Superior temporal gyrus (tissue), 1 donor: ENCODE measurements at regions not wholly inside any gene's neighbourhood (a gene's known extent, or its start where the extent isn't known, plus 50 kb on each side); places are given as distances from the start of the nearest gene placed in this dataset.
A peak's percentile ranks its signal among the peaks of the same experiment; 100 is the strongest.

ENCODE experiments used
- DNase-seq: peaks from one replicate; pipeline ENCODE4 v3.0.0-alpha.2; 2016; ENCODE audit errors: extremely low spot score

DNA sequence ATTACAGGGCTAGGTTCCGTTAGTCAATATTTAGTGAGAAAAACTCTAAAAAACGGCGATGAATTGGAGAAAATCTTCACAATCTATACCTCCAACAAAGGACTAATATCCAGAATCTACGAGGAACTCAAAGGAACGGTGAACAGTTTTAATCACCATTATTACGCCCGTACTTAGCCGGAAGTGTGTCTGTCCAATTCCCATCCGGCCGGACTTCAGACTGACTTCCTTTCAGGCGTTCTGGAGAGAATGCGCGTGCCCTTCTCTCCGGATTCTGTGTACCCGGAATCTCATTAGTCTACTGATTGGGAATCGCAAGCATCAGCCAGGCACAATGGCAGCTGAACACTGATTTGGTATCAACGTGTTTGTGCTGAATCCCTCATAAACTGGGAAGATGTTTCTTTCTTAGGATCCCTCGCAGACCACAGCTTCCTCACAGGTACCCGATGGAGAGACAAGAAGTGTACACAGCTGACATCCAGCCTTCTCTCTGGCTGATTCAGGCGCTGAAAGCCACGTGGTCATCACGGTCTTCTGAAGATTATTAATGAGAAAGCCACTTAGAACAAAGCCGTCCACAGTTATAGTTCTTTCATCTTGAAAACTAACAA, 239.9 kb downstream of the ZNF516 start:
- no peak for DNase-seq

DNA sequence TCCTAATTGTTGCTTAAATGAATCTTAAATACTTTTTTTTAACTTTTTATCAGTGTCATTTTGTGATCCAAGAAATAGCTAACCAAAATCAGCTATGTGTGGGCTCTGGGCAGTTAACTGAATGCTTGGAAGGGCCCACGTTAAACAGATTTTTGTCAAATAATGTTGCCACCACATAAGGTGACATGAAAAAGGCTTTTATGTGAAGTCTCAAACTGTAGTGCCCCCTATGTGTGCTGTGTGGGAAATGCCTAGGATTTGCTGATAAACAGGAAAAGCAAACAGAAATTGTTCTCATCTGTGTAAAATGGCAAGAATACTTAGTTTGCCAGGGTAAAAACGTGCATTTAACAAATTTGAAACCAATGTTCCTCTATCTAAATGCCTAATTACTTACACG, 242.2 kb downstream of the ZNF516 start:
- DNase-seq = peak; percentile 46

DNA sequence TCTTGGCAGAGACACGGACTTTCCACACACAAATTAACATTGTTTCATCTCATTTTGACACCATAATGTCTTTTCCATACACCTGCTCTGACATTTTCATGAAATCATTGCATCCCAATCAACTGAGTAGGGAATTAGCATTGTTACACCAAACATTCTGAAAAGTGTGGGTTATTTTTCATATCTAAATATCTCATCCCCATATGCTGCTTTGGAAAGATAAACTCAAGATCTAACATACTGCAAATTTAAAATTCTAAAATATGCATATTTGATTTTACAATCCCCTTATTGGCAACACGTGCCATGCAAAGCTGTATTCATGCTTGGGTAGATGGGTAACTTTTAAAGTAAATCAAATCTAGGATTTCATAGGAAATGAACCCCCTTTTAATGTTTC, 242.9 kb downstream of the ZNF516 start:
- DNase-seq = no peak

DNA sequence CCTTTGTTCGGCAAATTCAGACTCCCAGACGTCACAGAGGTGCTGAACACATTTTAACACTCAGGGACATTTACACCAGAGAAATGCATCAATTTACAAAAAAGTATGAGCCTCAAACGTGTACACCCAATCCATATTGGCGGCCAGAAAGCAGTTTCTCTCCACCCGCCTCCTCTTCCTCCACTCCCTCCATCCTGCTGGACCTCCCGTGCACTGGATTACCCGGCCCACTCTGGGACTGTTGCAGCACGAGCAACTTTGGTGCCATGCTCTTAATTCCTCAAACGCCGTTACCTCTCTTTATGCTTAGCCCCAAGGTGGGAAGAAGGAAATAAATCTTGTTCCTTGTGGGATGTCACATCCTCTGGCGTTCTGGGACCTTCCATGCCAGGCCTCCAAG, 243.4 kb downstream of the ZNF516 start:
- DNase-seq = no peak

DNA sequence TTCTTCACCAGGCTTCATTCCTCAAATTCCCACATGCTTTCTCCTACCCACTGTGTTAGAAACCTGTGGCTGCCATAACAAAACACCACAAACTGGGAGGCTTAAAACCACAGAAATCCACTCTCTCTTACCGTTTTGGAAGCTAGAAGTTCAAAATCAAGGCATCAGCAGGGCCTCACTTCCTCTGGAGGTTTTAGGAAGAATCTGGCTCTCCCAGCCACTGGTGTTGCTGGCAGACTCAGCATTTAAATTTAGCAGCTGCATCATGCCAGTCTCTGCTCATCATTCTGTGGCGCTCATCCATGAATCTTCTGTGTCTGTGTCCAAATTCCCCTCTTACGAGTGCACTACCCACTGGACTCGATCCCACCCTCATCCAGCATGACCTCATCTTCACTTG, 248.5 kb downstream of the ZNF516 start:
- DNase-seq = no peak

DNA sequence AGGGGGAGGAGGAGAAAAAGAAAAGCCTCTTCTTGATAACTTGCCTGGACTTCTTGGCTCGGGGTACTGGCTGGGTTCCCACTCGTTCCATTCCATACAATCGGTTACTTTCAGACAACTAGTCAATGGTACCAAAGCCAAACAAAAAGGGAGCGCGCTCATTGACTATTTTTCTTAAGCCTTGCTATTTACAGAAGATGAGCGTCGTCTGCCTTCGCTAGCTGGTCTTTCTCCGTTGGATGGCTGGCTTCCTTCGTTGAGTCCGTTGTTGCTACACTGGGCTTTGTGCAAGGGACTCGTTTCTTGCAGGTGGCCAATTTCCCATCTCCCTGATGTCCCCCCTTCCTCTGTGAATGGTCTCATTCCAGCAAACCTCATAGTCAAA, 260.4 kb downstream of the ZNF516 start:
- peak; percentile 50 for DNase-seq

DNA sequence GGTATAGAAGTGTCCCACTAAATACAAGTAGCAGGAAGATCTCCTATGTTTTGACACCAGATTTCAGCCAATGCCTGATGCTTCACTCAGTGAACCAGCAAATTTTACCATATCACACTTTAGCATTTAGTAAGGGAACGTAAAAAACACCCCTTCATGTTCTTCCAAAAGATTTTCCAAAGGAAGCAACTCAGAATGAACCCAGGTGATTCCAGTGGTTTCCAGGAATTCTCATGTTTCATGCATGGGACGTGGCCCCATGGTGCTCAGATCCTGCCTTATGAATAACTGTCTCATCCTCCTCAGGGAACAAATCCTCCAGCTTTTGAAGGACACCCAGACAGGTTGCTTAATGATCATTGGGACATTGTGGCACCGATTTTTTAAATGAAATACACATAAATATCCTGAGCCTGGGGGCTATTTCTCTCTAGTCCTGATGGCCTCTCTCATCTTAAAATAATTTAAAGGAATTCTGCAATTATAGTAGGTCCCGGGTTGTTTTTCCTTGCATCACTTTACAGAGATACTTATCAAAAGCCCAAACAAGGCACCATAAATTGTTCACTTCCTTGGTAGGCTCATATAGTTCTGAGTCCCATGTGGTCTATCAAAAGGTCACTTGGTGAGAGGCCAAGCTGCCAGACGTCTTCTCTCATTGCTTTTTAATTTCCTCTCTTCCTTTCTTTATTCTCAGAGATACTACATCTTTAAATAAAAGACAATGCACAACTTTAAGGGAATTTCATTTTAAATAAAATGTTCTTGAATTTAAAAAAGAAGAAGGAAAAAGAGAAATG, 261.0 kb downstream of the ZNF516 start:
- no peak for DNase-seq

DNA sequence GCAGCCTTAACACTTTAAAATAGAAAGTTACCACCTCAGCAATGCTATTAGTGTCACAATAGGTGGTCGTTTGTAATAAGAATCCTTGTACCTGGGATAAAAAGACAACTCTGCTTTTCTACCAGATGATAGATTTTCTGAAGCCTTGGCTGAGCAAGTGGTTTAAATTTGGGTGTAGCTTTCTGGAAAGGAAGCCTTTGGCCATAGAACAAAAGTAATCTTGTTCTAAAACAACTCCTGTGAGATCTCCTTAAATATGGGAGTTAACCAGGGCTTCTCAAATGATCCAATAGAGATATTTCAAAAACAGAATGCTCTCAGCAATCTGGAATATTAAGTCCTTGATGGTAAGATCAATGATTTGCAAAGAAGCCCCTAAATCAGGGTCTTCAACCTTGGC, 261.6 kb downstream of the ZNF516 start:
- DNase-seq = no peak

DNA sequence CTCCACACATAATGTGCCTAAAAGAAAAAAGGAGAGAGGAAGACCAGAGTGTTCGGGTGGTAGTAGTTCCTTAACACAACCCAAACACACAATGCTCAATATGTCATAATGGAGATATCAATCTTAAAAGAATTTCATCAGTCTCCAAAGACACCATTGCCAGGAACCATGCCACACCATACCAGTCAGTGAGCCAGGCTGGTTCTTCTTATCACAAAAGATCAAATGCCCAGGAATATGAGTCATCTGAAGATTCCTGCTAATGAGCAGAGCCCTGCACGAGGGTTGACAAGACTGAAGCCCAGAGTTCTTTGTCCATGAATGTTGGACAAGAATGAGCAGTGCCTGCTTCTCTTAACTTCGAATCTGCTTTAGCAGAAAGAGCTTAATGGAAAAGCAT, 262.3 kb downstream of the ZNF516 start:
- DNase-seq = no peak

DNA sequence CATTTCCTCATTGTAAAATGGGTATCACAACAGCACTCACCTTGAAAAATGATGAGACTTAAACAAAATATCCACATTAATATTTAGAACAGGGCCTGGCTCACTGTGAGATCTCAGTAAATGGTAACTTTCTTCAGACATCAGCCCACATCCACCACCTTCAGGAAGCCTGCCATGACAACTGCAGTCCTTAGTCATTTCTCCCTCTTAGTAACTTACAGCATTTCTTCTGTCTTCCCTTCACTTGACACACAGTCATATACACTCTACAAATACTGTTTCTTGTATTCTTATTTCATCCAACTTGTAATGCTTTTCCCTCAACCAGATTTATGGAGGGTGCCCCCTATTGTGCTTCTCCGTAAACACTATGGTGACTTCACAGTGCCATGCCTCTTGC, 263.0 kb downstream of the ZNF516 start:
- DNase-seq = no peak

DNA sequence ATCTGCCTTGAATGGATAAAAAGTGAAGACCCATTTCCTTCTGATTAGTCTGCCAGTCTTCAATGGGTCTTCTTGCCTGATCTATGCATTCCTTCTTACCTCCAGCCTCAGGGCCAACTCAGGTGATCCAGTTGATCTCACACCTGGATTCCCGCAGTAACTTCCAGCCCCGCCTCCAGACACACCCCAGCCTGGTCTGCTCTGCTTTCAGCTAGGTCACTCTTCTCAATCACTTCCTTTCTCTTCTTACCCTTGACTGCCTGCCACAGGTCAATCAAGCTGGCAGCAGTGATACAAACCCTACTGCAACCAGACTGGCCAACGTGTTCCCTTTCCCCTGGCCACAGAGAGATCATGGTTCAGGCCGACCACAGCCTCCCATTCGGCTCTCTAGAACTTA, 263.6 kb downstream of the ZNF516 start:
- no peak for DNase-seq

DNA sequence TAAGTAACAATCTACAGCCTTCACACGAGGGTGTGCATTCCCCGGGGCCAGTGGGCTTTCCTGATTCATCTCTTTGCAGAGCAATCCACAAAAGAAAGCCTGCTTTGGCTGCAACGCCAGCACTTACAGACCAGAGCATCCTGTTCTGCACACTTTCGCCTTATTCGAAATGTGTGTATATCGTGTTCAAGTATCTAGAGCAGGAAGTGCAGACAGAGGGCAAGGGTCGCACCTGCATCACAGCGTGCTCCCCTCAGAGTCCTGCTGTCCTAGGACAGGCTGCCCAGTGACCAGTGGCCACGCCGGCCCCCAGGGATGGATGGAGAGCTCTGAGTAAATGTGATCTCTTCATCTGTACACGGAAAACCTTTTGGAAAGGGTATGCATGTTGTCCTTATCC, 264.3 kb downstream of the ZNF516 start:
- no peak for DNase-seq

DNA sequence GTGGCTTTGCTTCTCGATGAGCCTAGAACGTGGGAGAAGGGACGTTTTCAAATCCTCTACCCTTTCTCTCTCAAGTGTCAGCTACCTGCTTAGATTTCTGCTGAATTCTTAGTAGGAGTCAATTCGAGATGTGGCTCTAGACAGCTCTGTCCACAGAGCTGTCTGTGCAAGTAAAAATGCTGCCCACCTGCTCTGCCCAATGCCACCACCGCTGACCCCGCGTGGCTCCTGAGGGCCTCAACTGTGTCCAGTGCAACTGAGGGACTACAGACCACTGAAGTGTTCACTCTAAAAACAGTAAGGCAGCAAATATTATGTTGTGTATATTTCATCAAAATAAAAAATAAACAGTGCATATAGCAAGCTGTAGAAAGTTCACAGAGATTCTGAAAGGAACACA, 266.3 kb downstream of the ZNF516 start:
- no peak for DNase-seq

DNA sequence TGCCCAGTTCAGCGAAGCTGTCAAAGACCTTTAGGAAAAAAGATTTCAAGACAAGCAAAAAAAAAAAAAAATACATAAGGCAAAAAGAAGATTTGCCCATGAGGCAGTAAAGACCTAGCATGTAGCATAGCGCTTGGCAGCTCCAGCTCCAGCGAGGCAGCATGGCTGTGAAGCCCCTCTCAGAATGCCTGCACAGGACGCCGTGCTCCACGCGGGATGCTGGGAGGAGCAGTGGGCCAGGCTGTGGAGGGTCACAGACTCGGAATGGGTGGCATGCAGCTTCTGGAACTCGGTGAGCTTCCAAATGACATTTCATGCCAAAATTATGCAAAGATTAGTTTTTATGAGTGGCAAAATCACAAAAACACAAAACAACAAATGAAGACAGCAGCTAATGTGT, 267.3 kb downstream of the ZNF516 start:
- DNase-seq = no peak

DNA sequence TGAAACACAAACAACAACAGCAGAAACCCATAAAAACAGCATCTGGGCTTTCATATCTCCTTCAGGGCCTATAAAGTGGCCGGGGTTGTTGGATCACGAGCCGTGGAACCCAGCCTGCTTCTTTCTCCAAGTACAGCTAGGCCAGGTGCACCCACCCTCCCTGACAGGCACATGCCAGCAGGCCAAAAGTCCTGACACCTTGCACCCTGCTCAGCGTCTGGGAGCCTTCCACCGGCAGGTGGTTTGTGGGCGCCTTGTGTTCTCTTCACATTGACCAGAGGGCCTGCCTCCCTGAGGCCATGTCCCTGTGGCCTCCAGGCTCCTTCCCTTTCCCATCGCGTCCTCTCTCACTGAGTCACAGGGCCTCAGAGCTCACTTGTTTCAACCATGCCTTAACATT, 271.6 kb downstream of the ZNF516 start:
- DNase-seq = no peak

DNA sequence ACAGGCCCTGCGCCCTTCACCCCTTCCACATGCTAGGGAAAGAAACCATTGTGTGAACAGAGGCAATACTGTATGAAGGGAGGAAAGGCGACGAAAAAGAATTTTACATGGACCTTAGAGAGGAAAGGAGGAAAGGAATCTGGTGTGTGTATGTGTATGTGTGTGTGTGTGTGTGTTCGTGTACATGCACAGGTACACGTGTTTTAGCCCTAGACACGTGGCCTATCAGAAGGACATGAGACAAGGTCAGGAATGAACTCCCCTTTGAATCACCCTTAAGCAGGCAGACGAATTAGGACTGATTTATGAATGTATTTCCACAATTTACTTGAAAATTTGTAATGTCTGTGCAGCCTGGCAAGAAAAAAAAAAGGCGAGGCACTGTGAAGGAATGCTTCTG, 276.0 kb downstream of the ZNF516 start:
- no peak for DNase-seq

DNA sequence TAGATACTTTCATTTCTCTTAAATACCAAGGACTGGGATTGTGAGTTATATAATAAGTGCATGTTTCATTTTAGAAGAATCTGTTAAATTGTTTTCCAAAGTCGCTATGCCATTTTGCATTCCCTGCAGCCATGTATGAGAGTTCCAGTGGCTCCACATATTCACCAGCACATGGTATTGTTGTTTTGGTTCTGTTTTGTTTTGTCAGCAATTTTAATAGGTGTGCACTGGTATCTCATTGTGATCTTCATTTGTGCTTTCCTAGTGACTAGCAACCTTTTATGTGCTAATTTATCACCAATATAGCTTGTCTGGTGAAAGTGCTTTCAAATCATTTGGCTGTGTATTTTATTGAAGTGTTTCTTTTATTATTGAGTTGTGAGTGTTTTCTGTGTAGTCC, 278.9 kb downstream of the ZNF516 start:
- DNase-seq = no peak

DNA sequence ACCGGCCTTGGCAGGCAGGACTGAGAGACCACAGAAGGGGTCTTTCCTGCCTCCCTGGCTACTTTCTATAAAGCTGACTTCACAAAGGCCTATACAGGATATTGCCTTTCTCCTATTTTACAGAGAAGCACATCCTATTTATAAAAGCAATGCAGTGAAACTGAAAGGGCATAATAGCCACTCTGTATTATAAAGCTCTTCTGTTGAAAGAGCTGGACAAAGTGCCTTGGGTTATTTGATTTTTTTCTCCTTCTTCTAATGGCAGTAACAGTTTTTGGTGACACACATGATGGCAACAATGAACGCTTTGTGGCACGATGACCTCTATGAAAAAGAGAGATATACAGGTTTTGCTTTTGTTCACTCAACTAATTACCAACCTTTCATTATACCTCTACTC, 281.1 kb downstream of the ZNF516 start:
- no peak for DNase-seq

DNA sequence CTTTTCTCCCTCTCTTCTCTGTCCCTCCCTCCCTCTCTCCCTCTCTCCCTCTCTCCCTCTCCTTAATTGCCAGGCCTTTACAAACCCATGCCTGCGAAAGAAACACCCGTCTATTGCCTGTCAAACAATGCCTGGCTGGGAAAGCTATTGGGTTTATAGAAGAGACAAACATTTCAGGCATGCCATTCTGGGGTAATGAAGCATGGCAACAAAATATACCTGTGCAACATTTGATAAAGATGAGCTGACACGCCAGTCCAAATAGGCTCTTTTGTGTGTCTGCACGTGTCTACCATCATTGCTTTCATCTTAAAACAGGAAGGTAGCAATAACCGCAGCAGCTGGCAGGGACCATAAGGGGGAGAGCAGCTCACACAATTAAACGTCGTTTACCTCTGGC, 282.1 kb downstream of the ZNF516 start:
- DNase-seq = no peak

DNA sequence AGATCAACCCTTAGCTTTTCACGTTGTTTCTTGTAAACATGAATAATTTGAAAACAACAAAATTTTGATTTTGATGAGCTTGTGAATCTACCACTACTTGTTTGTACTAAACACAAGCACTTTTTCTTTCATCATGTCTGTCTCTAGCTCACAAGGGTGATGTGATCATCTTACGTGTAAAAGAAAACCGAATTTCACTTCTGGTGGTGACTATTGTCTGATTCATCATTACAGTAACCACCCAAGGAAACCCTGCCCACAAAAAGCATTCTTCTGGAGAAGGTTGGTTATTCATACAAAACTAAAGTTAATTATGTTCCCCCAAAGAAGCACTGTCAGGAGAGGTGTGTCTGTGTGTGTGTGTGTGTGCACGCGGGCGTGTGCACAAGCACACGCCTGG, 285.4 kb downstream of the ZNF516 start:
- no peak for DNase-seq

DNA sequence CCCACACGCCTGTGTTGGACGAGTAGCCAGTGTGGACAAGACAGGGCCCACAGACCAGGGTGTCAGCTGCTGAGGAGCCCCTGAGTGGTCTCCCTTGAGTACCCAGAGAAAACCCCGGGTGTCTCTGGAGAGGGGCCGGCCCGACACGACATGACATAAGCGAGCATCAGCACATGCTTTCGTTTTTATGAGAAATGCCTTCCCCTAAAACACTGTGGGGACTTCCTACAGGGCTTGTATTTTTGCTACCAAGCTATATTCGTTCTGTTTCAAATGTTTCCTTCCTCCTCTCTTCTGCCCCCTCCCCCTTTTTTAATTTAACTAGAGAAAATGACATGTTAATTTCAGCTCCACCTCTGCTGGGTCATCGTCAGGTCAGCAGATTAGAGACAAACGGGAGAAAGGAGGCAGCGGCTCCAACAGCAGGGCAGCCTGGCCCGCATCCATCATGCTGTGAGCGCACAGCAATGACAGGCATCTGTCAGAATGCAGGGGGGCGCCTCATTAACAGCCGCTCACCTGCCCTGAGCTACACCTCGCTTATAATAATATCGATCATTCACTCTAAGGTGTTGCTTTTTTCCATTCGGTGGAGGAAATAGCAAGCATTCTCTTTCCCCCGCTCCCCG, 286.2 kb downstream of the ZNF516 start:
- no peak for DNase-seq

DNA sequence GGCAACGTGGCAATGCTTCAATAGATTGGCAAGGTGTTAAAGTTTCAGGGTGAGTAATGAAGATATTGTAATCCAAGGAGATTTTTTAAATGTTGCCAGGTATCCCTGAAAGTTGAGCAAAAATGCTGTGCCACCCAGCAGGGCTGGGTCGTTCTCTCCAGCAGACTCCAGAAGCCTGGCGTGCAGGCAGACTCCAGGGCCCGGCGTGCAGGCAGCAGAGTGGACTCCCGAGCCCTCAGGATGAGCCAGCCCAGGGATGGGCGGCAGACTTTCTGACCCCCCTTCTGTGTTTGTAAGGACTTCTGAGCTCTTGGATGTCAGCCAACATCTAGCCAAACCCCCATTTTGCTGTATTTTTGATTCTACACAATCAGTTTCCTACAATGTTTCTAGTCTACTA, 289.1 kb downstream of the ZNF516 start:
- DNase-seq = no peak

DNA sequence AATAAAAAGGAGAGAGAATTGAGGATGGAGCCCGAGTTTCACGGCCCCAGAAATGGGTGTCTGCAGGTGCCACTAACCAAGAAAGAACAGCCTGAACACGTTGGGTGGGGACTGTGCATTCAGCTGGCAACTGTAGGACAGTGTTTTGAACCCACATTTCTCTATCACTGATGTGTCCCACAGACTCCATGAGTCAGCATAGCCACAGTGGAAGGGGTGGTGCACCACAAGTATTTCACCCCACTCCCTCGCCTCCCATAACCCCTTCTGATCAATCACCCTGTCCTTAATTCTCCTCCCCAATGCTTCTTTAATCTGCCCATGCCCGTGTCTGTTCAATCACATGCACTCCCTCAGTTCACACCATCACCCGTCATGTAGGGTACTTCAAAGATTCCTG, 291.5 kb downstream of the ZNF516 start:
- DNase-seq = no peak
